ENCODE measurements at regions not wholly inside any gene's neighbourhood (a gene's known extent, or its start where the extent isn't known, plus 50 kb on each side); places are given as distances from the start of the nearest gene placed in this dataset.

- TF ChIP-seq RXRB (CRISPR knock-in tag; IDR thresholded peaks at IDR 0.05; ENCODE audit: borderline replicate concordance) = peak; percentile 65; the same call in 1 of the 2 replicates
- TF ChIP-seq HMG20A (CRISPR knock-in tag; IDR thresholded peaks at IDR 0.05; ENCODE audit: borderline replicate concordance) = no peak
- TF ChIP-seq NPAS2 (CRISPR knock-in tag; IDR thresholded peaks at IDR 0.05; ENCODE audit: borderline replicate concordance) = no peak
- 0 out of 2 replicates have a peak, but pooled peaks have one; percentile 67 for TF ChIP-seq ZNF891 (CRISPR knock-in tag; IDR thresholded peaks at IDR 0.05)
- TF ChIP-seq MED13 (CRISPR knock-in tag; IDR thresholded peaks at IDR 0.05) = no peak
- 0 out of 2 replicates have a peak, but pooled peaks have one; percentile 41 for TF ChIP-seq ZBTB7B (CRISPR knock-in tag; IDR thresholded peaks at IDR 0.05)
- TF ChIP-seq SPEN (CRISPR knock-in tag; IDR thresholded peaks at IDR 0.05; ENCODE audit: low read depth) = peak; percentile 31; the same call in 1 of the 2 replicates
- TF ChIP-seq ZNF501 (CRISPR knock-in tag; IDR thresholded peaks at IDR 0.05) = peak; percentile 21; the same call in 1 of the 2 replicates
- no peak for TF ChIP-seq ZNF296 (CRISPR knock-in tag; conservative IDR thresholded peaks at IDR 0.05)
- no peak for TF ChIP-seq POLR2AphosphoS2 (IDR thresholded peaks at IDR 0.05; ENCODE audit: low read depth, low read length)
- no peak for TF ChIP-seq MED8 (CRISPR knock-in tag; IDR thresholded peaks at IDR 0.05; ENCODE audit: insufficient replicate concordance)
- TF ChIP-seq POLR2G (IDR thresholded peaks at IDR 0.05; ENCODE audit: low read depth, low read length) = no peak
- TF ChIP-seq GABPB1 (CRISPR knock-in tag; IDR thresholded peaks at IDR 0.05) = 0 out of 2 replicates have a peak, but pooled peaks have one; percentile 23
- 0 out of 2 replicates have a peak, but pooled peaks have one; percentile 46 for TF ChIP-seq SMYD3 (CRISPR knock-in tag; IDR thresholded peaks at IDR 0.05)
- TF ChIP-seq ZNF180 (CRISPR knock-in tag; IDR thresholded peaks at IDR 0.05; ENCODE audit: borderline replicate concordance, low read depth) = no peak
- peak; percentile 80 for TF ChIP-seq MAX (IDR thresholded peaks at IDR 0.05)
- no peak for TF ChIP-seq ZBTB21 (CRISPR knock-in tag; IDR thresholded peaks at IDR 0.05)
- no peak for TF ChIP-seq MEIS2 (CRISPR knock-in tag; IDR thresholded peaks at IDR 0.05)
- no peak for TF ChIP-seq RERE (CRISPR knock-in tag; IDR thresholded peaks at IDR 0.05; ENCODE audit: low read depth)
- no peak for TF ChIP-seq ZBTB10 (CRISPR knock-in tag; IDR thresholded peaks at IDR 0.05; ENCODE audit: borderline replicate concordance)
- TF ChIP-seq HOXA9 (CRISPR knock-in tag; IDR thresholded peaks at IDR 0.05; ENCODE audit: borderline replicate concordance) = peak; percentile 34; the same call in 1 of the 2 replicates
Observed at GRCh38 chr16:85316321-85316919, 204.1 kb upstream of the CIBAR2 start (continued).
